HG02943 (cell line): ENCODE measurements at regions not wholly inside any gene's neighbourhood (a gene's known extent, or its start where the extent isn't known, plus 50 kb on each side); places are given as distances from the start of the nearest gene placed in this dataset.
"Not testable (repeated sequence)": the region's sequence is repeated elsewhere in the genome, so short reads cannot be mapped to it uniquely, and the experiment has no call there.

Experiments
- ATAC-seq: cut with Tn5 transposase; IDR thresholded peaks from one replicate; pipeline ENCODE4 v1.9.1; 2021; ENCODE audit warnings: mild to moderate bottlenecking, low read depth, moderate library complexity; ENCODE audit not compliant: unreplicated experiment

DNA sequence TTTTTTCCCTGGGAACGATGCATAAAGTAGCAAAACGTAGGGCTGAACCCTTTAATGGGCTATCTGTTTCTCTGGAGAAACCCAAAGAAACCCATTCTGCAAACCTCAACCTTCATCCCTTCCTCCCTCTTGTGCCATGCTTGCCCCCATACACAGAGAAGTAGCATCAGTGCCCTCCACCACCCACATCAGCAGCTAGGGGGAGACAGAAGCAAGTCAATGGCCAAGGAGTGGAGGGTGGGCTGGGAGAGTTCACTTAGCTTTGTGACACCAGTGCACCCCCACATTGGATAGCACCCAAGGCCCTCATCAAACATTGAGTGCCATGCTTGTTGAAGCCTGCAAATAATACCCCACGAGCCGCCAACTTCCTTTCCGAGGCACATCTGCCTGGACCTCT, 282.4 kb downstream of the ABCC12 start:
- ATAC-seq, result no peak

DNA sequence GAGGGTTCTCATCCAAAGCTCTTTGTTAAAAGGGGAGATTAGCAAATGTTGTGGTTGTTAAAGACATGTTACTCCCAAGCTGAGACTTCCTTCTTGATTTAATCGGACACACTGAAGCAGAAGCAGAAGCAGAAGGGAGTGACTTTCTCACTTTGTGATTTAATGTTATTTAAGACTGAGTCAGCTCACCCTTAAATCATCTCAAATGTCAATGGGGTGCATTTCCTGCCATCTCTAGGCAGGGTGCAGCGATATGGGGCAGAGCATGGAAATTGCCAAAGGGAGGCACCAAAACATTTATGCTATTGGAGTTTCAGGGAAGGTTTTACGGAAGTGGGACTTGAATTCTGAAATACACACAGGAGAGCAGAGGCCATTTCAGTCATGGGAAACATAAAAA, 283.6 kb downstream of the ABCC12 start:
- no peak for ATAC-seq

- no peak for ATAC-seq
These were observed 289.4 kb downstream of the ABCC12 start for GRCh38 chr16:47866423-47866822.

- ATAC-seq, result no peak
These were observed 290.4 kb downstream of the ABCC12 start for GRCh38 chr16:47865337-47865855.

- ATAC-seq, result not testable (repeated sequence)
These were observed 291.5 kb downstream of the ABCC12 start for GRCh38 chr16:47864262-47864661.

DNA sequence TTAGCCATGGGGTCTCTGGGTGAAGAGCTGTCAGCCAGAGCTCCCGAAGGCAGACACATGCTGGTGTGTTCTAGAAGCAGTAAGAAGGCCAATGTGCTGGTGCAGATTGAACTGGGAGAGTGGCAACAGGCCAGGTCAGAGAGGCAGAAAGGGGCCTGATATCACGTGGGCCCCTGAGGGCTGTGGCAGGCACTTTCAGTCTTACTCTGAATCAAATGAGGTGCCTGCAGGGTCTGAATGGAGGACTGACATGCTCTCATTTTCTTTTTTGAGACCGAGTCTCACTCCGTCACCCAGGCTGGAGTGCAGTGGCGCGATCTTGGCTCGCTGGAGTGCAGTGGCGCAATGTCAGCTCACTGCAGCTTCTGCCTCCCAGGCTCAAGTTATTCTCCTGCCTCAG, 293.8 kb downstream of the ABCC12 start:
- no peak for ATAC-seq

- no peak for ATAC-seq
These were observed 297.3 kb downstream of the ABCC12 start for GRCh38 chr16:47858333-47858982.

DNA sequence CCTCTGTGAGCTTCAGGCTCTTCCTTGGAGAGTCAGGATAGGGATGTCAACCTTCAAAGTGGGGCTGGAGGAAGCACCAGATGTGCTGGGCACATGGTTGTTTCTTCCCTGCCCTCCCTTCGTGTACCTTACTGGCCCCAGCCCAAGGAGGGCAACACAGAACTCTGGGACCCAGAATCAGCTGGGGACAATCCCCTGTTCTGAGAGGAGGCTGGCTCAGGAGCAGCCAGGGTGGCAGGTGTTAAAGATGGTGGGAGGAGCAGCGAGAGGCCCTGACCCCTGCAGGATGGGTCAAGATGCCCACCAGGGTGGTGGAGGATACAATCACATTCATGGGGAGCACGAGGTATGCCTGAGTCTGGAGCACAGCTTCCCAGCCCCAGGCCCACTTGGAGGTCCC, 300.4 kb downstream of the ABCC12 start:
- no peak for ATAC-seq

DNA sequence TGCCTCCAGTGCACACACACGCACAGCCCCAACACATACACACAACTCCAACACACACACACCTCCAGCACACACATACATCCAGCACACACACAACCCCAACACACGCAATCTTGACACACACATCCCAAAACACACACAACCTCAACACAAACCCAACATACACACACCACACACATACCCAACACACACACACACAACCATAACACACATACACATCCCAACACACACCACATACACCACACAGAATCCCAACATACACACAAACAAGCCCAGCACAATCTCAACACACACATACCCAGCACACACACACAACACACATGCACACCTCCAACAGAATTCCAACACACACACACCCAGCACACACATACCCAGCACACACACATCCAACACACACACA, 301.1 kb downstream of the ABCC12 start:
- no peak for ATAC-seq

GRCh38 chr16:47852991-47853390, 302.8 kb downstream of the ABCC12 start:
- ATAC-seq, result no peak

- ATAC-seq, result no peak
These were observed 304.6 kb downstream of the ABCC12 start for GRCh38 chr16:47851146-47851545.

- ATAC-seq, result no peak
These were observed 306.1 kb downstream of the ABCC12 start for GRCh38 chr16:47849736-47850135.

DNA sequence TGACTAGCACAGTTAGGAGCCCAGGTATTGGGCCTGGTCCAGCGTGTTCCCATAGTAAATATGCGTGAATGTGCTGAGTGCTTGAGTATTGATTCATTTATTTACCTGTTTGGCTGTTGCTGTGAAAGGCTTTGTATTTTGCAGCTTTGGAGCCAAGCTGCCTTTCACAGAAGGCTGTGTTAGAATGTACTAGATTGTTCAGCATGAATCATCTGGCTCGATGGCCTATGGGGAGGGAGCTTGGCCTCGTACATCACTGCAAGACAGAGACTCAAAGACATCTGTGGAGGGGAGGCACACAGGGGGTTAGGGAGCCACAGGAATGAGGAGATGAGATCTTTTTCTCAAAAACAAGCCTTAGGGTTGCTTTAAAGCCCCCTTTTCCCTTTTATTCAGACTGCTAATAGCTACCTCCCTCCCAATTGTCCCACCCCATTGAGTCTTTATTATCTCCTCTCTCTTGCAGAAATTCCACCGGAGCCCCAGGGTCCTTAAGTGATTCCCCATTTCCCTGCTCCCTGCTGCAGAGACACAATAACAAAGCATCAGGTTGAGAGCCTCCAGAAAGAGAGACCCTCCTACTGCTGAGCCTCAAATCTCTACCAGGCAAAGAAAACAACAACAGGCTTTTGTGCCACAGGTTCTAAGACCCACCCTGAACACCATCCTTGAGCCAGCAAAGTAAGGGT, 307.2 kb downstream of the ABCC12 start:
- ATAC-seq, result no peak

DNA sequence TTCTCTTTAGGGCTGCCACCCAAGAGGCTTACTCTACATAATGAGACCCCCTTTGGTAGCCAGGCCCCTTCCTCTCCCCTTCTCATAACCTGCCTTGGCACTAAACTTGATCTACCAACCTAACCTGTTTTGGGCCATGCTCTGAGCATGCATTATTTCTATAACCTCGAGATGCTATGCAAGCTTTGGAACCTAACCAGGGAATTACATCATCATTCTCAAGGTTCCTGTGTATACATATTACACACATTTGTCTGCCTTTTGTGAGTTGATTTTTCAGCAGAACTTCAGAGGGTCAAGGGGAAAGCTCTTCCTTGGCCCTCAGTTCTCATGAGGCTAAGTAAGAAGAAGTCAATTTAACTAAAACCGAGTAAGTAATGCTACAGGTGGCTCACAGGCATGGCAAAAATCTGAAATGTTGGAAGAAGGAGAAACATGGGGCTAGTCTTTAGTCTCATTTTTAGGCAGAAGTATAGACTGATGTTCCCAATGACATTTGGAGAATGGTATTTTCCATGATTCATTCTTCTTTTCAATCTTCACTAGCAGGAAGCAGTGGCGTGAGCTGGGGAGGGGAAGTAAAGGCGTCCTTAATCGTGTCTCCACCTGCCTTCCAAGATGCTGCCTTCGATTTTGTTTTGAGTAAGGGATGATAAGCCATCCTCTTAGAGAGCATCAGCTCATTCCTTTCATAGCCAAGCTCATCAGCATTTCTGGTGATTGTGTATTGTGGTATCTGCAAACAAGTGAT, 308.4 kb downstream of the ABCC12 start:
- ATAC-seq, result no peak

- ATAC-seq, result no peak
These were observed 321.2 kb downstream of the ABCC12 start for GRCh38 chr16:47834485-47835024.

DNA sequence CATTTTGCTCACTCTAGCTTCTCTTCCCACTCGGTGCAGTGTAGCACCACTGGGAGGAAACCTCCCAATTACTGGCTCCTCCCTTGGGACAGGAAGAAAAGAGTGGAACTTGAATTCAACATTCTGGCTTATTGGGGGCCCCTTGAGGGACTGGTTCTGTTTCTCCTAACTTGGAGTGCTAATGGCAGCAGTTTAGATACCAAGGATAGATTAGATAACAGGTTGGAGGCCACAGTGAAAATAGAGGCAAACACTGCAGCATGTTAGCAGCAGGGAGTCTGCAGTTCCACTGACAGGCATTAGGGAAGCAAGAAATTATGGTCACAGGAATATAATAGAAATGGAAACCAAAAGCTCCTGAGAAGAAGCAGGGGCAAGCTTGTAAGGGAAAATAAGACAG, 322.0 kb downstream of the ABCC12 start:
- no peak for ATAC-seq

GRCh38 chr16:47829850-47830600, 325.8 kb downstream of the ABCC12 start:
- ATAC-seq, result no peak

GRCh38 chr16:47826070-47826469, 329.7 kb downstream of the ABCC12 start:
- ATAC-seq, result no peak

- no peak for ATAC-seq
These were observed 338.7 kb downstream of the ABCC12 start for GRCh38 chr16:47817048-47817447.

DNA sequence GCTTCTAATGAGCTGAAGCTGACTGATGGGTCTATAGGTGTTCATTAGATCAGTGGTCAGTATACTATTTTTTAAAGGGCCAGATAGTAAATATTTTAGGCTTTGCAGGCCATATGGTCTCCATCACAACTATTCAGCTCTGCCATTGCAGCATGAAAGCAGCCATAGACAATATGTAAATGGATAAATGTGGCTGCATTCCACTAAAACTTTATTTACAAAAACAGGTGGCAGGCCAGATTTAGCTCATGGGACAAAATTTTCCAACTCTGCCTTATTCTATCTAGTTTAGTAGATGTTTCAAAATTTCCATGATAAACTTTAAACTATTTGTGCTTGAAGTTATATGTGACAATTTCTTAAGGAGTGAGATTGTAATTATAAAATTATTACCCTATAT, 339.3 kb downstream of the ABCC12 start:
- no peak for ATAC-seq
